Type B pancreatic cell (in vitro differentiated cells): ENCODE measurements at regions not wholly inside any gene's neighbourhood (a gene's known extent, or its start where the extent isn't known, plus 50 kb on each side); places are given as distances from the start of the nearest gene placed in this dataset.

Experiments
- DNase-seq: peaks from one replicate; pipeline ENCODE4 v3.0.0; 2021; ENCODE audit warnings: mixed read lengths; ENCODE audit not compliant: unreplicated experiment; ENCODE audit errors: extremely low spot score
- H3K27ac Mint-ChIP-seq: 2 replicates; pipeline ENCODE4 v1.8.0; 2021; ENCODE audit warnings: mild to moderate bottlenecking, mixed read lengths
- H3K27me3 Mint-ChIP-seq: 2 replicates; pipeline ENCODE4 v1.8.0; 2021; ENCODE audit warnings: mixed read lengths
- H3K36me3 Mint-ChIP-seq: 2 replicates; pipeline ENCODE4 v1.8.0; 2021; ENCODE audit warnings: mixed read lengths
- H3K4me1 Mint-ChIP-seq: one replicate; pipeline ENCODE4 v1.8.0; 2021; ENCODE audit warnings: mixed read lengths; ENCODE audit not compliant: unreplicated experiment
- H3K4me3 Mint-ChIP-seq: 2 replicates; pipeline ENCODE4 v1.8.0; 2021; ENCODE audit warnings: mild to moderate bottlenecking, mixed read lengths
- H3K9me3 Mint-ChIP-seq: 2 replicates; pipeline ENCODE4 v1.8.0; 2021; ENCODE audit warnings: mixed read lengths
- CTCF ChIP-seq: fragments of 200-600 bp; sonication (generic); conservative IDR thresholded peaks from 2 replicates; pipeline ENCODE4 v1.5.0; 2021; ENCODE audit warnings: antibody characterized with exemption, mild to moderate bottlenecking

- H3K27me3 Mint-ChIP-seq = peaks cover 18% of the 10 kb centered on the region
- no peaks in the 10 kb centered on the region for H3K36me3 Mint-ChIP-seq
- no peak for DNase-seq
- H3K9me3 Mint-ChIP-seq = no peaks in the 10 kb centered on the region
- no peaks in the 10 kb centered on the region for H3K4me1 Mint-ChIP-seq
- no peak overlapping the region for H3K4me3 Mint-ChIP-seq
- H3K27ac Mint-ChIP-seq = no peak overlapping the region
- no peak for TF ChIP-seq CTCF
Observed at GRCh38 chr2:71976685-71977084, 171.0 kb downstream of the CYP26B1 start.

- H3K4me1 Mint-ChIP-seq = no peaks in the 10 kb centered on the region
Observed at GRCh38 chr2:71974846-71975245, 172.8 kb downstream of the CYP26B1 start.

GRCh38 chr2:71971493-71971892 lies 176.2 kb downstream of the CYP26B1 start:
- no peak for DNase-seq
- Mint-ChIP-seq H3K4me3 (no peak overlapping the region), H3K4me1 (no peaks in the 10 kb centered on the region), H3K27ac (no peak overlapping the region), H3K9me3 (peaks cover 3% of the 10 kb centered on the region), H3K27me3 (peaks cover 18% of the 10 kb centered on the region), H3K36me3 (no peaks in the 10 kb centered on the region)
- no peak for TF ChIP-seq CTCF

More at GRCh38 chr2:71974846-71975245, 172.8 kb downstream of the CYP26B1 start:
- H3K27ac Mint-ChIP-seq = no peak overlapping the region
- peaks cover 18% of the 10 kb centered on the region for H3K27me3 Mint-ChIP-seq
- TF ChIP-seq CTCF = no peak
- no peaks in the 10 kb centered on the region for H3K36me3 Mint-ChIP-seq
- H3K4me3 Mint-ChIP-seq = no peak overlapping the region
- DNase-seq = no peak
- peaks cover 3% of the 10 kb centered on the region for H3K9me3 Mint-ChIP-seq

- Mint-ChIP-seq H3K27me3 (no peaks in the 10 kb centered on the region), H3K4me3 (no peak overlapping the region), H3K4me1 (no peaks in the 10 kb centered on the region), H3K9me3 (no peaks in the 10 kb centered on the region), H3K27ac (no peak overlapping the region), H3K36me3 (no peaks in the 10 kb centered on the region)
- TF ChIP-seq CTCF = no peak
- DNase-seq = no peak
Observed at GRCh38 chr2:71965530-71965929, 182.1 kb downstream of the CYP26B1 start.

GRCh38 chr2:71962911-71963694 lies 184.6 kb downstream of the CYP26B1 start:
- H3K4me1 Mint-ChIP-seq = no peaks in the 10 kb centered on the region
- no peak for DNase-seq
- H3K27me3 Mint-ChIP-seq = no peaks in the 10 kb centered on the region
- H3K36me3 Mint-ChIP-seq = no peaks in the 10 kb centered on the region
- peaks cover 6% of the 10 kb centered on the region for H3K9me3 Mint-ChIP-seq
- no peak for TF ChIP-seq CTCF
- H3K27ac Mint-ChIP-seq = no peak overlapping the region
- no peak overlapping the region for H3K4me3 Mint-ChIP-seq
